GM04504 (cell line): ENCODE measurements at regions not wholly inside any gene's neighbourhood (a gene's known extent, or its start where the extent isn't known, plus 50 kb on each side); places are given as distances from the start of the nearest gene placed in this dataset.
A peak's percentile ranks its signal among the peaks of the same experiment; 100 is the strongest.
"Not testable (repeated sequence)": the region's sequence is repeated elsewhere in the genome, so short reads cannot be mapped to it uniquely, and the experiment has no call there.

Source experiments
- DNase-seq: peaks from one replicate; pipeline ENCODE4 v3.0.0-alpha.2; 2012; ENCODE audit warnings: low read depth

DNA sequence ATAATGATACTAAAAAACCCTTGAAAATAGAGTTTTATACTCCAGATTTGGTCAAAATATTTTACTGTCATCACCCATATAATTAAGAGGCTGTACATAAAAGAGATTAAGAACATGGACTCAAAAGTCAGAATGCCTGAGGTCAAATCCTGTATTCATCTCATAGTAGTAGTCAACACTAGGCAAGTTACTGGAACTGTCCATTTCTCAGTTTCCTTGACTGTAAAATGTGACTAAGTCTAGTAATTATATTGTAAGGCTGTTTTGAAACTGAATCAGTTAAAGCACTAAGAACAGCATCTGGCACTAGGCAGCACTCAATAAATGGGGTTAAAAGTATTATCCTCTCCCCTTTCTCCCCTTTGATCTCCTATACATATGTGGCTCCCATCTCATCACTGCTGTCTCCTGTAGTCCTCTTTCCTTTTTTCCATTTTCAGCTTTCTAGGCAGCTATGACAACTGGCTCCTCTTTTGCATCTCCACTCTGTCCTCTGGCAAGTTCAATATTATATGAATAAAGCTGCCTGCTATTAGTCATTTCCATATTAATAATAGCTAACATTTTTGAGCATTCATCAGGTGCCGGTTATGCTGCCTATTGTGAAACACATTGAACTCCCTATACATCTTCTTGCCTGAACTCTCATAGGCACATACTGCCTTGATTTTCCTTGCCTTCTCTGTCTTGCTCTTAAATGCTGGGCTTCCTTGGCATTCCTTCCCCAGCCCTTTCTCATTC lies 185.8 kb upstream of the NREP start:
- DNase-seq: no peak

DNA sequence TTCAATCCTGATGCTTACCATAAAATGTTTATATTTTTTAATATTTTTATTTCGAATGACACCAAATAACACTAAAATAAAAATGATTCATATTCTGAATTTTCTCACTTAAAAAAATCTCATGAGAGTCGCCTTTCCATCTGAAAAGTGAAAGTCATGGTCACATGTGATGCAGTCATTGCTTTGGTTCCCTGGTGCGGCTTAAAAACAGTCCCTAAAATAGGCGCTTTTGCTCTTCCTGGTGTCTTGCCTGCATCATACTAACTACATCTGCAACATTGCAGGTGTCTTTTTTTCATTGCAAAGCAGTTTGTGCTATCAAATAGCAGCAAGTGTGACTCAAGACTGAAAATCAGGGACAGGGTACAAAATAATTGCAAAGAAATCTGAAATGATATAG lies 185.2 kb upstream of the NREP start:
- no peak for DNase-seq

DNA sequence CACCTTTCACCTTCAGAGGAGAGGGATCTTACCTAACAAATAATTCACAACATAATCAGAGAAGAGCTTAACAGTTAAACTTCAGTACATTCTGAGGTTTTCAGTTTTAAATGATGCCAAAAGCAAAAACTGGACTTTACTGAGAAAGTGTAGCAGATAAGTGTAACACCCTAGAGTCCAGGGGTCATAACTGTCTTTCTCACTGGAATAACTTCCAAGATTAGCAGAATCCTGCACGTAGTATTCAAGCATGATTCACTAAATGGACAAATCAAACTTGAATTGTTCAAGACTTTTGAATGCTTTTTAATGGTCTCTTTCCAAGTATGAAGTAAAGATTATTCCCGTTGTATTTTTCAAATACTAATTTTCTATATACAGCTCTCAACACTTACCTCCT lies 180.1 kb upstream of the NREP start:
- DNase-seq: no peak

DNA sequence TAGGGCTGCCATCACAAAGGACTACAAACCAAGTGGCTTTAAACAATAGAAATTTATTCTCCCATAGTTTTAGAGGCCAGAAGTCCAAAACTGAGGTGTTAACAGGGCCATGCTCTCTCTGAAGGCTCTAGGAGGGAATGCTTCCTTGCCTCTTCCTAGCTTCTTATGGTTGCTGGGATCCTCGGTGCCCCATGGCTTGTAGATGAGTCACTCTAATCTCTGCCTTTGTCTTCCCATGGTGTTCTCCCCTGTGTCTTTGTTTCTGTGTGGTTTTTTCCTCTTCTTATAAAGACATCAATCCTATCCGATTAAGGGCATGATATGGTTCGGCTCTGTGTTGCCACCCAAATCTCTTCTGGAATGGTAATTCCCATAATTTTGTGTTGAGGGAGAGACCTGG lies 178.8 kb upstream of the NREP start:
- no peak for DNase-seq

DNA sequence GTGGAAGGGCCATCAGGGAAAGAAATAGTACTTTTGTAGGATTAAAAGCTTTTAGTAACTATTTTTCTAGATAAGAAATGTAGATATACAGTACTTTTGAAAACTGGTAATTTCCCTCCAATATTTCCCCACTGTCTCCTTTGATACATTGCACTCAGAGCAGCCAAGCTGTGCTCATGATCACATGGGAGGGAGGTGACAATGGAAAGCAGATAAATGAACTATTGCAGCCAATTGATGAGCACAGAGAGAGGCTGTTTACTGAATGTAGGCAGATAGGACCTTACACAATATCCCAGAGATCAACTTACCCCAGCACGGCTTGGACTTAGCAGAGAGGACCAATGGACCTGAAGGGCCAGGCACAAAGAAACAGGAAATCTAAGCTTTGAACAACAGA lies 178.0 kb upstream of the NREP start:
- no peak for DNase-seq

DNA sequence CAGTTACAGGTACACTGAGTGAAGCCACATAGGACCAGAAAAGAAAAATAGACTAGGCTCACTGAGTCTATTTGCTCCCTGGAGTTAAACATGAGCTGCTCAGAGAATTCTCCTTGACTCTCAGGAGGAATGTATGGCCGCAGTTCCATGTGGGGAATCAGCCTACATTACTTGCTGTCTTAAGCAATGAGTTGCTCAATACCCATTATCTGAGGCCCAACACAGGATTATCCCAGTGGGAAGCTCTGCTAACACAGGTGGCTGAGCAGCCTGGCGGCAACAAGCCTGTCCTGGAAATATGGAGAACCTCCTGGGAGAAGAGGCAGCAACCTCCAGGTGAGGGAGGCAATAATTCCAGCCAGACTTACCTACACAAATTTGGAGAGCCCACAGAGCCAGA lies 177.5 kb upstream of the NREP start:
- DNase-seq: no peak

DNA sequence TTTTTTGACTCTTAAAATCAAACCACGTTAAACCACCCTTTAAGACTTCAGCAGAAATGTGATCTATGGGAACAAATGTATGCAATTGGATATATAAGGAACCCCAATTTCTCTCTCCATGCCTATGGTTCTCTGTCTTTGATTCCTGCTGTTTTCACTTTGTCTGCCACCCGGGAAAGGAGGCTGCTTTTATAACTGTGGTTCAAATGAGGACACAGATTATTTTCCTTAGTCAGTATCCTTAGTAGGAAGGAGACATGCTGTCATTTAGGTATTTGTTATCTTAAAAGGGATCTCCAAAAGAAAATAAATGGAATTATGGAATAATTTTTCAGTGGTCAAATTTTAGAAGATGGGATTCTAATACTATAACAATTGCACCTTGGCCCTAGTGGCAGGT lies 176.1 kb upstream of the NREP start:
- no peak for DNase-seq

DNA sequence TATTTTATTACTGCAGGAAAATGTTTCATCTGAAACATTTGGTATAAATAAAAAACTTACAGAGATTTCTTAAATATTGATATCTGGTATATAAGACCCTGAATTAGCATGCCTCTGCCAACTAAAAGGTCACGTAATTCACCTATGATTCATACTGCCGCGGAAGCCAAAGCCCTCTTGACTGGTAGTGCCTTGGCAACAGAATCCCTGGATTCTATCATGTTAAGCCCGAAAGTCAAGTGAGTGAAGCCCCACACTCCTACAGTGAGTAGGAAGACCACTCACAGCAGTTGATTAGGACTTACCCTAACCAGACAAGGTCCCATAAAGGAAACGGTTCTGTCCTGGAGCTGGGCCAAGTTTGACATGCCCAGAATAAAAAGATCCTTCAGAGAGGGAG lies 175.6 kb upstream of the NREP start:
- DNase-seq: no peak

DNA sequence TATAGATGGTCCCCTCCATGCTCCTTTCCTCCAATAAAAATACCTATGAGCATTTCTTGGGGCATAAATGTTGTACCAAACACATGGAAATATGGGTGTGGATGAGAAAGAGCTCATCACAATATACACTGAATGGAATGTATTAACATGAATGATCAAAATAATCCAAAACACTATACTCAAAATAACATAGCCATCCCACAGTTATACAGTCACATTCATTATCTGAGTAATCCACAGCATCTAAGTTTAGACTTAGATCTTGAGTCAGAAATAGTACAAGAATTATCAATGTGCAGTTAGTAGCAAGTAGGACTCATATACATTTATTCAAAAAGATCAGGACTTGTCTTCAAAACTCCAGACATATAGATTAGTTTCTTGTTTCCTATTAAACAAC lies 175.2 kb upstream of the NREP start:
- no peak for DNase-seq

DNA sequence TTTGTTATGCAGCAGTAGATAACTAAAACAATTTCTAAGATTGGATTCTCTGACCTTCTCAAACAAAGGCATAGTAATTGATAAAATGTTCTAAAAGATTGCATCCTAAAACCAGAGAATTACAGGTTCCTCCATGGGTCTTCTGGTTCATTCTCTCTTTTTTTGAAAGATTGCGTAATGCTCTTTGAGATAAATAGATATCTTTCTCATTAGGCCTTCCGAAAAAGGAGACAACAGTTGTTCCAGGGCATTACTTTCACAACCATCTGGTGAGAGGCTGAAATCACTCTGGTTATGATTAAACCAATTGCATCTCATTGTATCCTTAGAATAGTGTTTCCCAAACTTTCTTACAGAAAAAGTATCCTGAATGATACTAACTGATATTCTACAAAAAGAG lies 174.7 kb upstream of the NREP start:
- no peak for DNase-seq

DNA sequence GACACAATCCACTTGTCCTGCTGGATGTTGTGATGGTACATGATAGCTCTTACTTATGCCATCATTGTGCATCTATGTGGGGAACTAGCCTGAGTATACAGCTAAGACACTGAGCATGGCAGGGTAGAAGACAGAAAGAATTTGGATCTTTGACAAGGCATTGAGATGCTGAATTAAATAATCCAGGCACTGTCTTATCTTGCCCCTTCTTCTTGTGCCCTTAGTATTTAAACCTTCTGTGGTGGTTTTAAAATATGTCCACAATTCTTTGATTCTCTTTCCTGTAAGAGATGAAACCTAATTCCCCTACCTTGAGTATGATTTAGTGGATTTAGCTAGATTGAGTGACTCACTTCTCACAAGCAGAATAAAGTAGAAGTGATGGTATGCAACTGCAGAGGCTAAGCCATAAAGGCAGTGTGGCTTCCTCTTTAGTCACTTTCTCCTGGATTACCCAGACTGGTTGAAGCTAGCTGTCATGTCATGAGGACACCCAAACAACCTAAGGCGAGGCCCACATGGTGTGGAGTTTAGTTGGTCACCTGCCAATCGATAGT lies 174.0 kb upstream of the NREP start:
- no peak for DNase-seq

DNA sequence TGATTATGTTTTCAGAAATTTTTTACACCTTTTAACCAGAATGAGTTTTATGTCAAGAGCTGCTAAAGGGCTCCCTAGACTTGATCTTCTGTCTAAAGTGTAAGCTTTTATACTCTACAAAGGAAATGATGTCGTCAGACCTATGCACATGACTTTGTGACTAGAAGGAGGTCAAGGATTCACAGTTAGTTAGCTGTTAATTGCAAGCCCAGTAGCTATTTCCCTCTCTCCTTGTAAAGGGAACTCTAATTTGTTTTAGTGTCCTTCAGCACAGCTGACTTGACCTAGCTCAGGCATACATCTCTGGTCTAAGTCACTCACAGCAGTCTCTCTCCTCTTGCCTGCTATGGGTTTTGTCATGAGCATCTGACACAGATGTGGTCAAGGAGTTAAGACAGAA lies 173.5 kb upstream of the NREP start:
- DNase-seq: no peak

DNA sequence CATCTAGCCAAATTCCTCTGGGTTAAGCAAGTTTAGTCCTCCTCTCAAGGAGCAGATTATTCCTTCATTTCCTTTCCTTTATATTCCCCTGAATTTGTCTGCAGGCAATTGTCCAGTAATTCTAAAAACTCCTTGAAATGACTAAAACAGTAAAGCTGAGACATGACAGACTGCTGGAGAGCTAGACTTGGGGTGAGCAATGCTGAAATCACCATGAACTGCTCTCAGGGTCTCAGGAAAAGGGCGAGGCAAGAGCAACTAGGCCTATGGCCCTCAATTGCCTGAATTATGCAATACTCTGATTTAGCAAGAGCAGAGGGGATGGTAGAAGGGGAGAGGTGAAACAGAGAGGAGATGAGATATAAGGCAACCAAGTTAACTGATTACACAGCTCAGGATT lies 172.9 kb upstream of the NREP start:
- DNase-seq: peak; percentile 74

DNA sequence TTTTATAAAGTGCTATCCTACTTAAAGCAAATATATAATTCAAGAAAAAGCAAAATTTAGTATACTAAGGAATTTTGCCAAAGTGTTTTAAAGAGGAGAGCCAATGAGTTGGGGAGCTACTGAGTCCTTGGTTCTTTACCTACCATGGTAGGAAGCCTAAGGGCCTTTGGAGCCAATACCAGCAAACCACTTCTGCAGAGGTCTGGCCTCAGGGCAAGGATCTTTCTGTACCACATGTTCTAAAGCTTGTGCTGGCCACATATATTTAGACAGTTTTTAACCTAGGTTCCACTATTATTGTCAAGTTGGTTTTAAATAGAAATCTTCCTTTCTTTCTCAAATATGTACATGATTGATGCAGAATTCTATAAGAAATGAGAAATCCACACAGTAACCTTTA lies 172.3 kb upstream of the NREP start:
- DNase-seq: no peak

DNA sequence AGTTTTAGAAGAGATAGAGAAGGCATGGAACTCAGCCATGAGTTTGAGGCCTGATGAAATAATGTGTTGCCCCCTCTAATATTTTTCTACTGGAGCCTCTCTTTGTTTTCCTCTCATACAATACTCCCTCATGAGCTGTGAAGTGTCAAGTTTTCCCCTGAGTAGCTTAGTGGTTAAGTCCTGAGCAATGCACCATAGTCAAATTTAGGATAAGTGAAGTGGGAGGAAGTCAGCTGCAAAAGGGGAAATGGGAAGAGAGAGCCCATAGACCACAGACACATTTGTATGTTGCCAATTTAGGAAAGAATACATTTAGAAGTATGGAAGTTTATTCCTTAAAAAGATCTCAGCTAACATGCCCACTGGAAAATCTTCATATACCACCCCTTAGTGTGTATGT lies 171.5 kb upstream of the NREP start:
- no peak for DNase-seq

DNA sequence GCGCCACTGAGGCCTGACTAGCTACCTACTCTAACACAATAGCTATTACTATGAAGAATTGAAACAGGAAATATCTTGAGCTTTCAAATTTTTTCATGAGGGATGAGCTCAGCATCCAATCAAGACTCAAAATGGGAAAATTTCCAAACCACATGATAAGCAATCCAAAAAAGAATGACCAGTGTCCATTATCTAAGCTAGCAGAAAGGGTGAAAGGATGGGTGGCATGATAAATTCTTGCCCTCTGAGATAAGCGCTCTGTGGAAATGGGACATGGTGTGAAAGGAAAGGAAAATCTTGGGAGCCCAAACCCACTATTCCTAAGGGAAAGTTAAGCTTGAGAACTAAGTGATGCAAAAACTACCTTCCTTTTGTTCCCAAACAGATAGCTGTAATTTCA lies 170.2 kb upstream of the NREP start:
- no peak for DNase-seq

DNA sequence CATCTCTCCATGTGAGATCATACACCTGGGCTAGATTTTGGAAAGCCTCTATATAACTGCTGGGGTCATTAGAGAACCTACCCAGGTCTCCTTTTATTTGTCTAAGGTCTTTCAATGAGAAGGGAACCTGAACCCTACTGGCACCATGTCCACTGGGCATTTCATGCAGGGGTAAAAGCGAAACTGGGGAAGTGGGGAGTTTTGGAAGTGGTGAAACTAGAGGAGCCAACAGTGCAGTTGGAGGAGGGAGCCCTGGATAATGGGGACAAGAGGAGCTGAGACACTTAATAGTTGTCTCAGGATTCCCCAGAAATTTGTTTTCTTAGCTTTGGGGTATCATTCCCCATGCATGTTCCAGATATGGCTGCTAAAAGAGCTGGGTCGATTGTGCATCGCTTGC lies 169.0 kb upstream of the NREP start:
- no peak for DNase-seq

DNA sequence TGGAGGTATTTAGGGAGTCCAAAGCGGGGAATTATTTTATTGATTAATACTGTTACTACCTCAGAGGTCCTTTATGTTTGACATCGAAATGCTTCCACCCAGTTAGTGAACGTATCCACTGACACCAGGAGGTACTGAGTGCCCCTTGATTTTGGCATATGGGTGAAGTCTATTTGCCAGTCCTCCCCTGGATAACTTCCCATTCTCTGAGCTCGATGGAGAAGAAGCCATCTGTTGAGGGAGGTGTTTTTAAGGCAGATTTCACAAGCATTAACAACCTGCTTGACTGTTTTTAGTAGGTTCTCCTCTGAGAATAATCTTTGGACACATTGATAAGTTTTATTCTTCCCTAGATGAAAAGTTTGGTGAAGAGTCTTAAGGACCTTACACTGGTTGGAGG lies 165.3 kb upstream of the NREP start:
- DNase-seq: no peak

DNA sequence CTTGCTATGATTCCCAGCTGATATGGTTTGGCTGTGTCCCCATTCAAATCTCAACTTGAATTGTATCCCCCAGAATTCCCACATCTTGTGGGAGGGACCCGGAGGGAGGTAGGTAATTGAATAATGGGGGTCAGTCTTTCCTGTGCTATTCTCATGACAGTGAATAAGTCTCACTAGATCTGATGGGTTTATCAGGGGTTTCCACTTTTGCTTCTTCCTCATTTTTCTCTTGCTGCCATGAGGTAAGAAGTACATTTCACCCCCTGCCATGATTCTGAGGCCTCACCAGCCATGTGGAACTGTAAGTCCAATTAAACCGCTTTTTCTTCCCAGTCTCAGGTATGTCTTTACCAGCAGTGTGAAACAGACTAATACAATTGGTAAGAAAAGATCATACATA lies 164.7 kb upstream of the NREP start:
- DNase-seq: not testable (repeated sequence)

DNA sequence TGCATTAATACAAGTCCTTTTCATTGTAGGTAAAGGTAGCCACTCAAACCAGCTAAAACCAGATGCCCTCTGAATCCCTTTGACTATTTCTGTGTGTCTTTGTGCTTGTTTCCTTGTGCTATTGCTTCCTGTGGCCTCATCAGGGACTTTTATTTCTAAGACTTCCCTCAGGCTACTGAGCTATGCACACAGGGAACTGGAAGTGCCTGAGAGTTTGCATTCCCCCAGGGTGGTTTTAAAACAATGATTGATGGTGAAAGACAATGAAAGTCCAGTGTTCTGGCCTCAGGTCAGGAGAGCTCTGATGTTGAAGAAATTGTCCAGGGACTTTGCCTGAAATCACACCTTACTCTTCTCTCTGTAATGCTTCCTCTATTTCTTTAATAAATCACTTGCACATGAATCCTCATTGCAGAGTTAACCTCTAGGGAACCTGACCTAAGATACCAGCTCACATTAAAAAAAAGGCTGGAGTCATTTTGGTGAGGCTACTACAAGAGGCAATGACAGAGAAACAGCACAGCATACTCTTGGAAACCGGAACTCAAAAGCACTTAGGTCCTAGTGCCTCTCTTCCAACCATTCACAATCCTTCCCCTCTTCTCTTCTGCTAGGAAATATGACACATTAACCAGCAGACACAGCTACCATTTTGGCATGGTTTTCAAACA lies 158.1 kb upstream of the NREP start:
- DNase-seq: no peak

DNA sequence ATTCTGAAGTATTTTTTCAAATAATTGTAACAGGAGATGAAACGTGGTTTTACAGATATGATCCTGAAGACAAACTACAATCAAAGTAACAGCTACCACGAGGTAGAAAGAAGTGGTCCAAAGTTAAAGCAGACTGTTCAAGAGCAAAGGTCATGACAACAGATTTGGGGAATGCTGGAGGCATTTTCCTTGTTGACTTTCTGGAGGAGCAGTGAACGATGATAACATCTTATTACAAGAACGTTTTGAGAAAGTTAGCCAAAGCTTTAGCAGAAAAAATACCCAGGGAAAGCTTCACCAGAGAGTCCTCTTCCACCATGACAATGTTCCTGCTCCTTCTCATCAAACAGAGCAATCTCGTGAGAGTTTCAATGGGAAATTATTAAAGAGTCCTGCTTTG lies 145.4 kb upstream of the NREP start:
- no peak for DNase-seq

DNA sequence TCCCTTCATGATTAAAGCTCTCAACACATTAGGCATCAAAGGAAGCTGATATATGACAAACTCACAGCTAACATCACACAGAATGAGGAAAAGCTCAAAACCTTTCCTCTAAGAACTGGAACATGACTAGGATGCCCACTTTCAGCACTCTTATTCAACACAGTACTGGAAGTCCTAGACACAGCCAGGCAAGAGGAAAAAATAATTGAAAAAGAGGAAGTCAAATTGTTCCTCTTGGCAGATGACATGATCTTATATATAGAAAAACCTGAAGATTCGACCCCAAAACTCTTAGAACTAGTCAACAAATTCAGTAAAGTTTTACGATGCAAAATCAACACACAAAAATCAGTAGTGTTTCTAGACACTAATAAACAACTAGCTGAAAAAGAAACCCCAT lies 144.3 kb upstream of the NREP start:
- DNase-seq: no peak

DNA sequence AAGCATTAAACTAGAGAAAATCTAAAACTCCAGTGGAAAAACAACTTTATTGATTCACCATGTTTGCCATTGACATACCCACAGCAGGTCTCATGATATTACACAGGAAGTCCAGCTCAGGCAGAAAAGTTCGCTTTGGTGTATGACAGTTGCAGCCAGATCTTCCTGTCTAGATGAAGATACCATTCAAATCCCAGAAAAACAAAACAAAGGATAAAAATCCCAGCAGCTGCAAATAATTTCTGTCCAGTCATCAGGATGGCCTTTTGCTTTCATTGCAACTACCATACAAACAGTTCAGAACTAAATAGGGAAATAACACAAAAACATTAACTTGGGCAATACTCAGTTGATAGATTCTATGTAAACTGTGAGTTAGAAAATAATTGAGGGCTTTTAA lies 136.0 kb upstream of the NREP start:
- DNase-seq: peak; percentile 31

DNA sequence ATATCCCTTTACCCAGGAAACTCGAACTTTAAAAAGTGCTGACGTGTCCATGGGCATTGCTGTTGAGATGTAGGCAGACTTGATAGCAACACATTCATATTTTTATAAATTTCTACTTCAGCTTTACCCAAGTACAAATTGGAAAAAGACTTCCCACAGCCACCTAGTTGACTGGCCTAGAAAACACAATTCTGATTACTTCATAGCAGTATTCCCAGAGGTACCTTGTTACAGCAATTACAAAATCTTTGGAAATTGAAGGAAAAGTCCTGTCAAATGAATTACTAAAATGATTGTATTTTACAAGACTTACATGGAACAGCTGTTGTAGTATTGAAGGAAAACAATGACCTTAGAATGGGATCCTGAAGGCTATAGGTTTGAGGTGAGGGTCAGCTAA lies 130.7 kb upstream of the NREP start:
- no peak for DNase-seq
